Large intestine (tissue), 3 donors: ENCODE measurements at regions not wholly inside any gene's neighbourhood (a gene's known extent, or its start where the extent isn't known, plus 50 kb on each side); places are given as distances from the start of the nearest gene placed in this dataset.
"Not testable (repeated sequence)": the region's sequence is repeated elsewhere in the genome, so short reads cannot be mapped to it uniquely, and the experiment has no call there.

ENCODE experiments used
- DNase-seq, 2 donors: peaks; one replicate each; pipeline versions ENCODE4 v3.0.0 to v3.0.0-alpha.2; 2013
- H3K27ac ChIP-seq: one replicate; pipeline ENCODE4 v1.5.1; 2013; ENCODE audit warnings: low read length
- H3K27me3 ChIP-seq: 2 replicates; pipeline ENCODE4 v1.6.1; 2013; ENCODE audit warnings: low read length; ENCODE audit not compliant: control insufficient read depth, insufficient read depth
- H3K36me3 ChIP-seq: 2 replicates; pipeline ENCODE4 v1.6.1; 2013; ENCODE audit warnings: low read length; ENCODE audit not compliant: control insufficient read depth, insufficient read depth
- H3K4me1 ChIP-seq: one replicate; pipeline ENCODE4 v1.6.1; 2013; ENCODE audit warnings: low read length; ENCODE audit not compliant: control insufficient read depth, insufficient read depth
- H3K4me3 ChIP-seq: one replicate; pipeline ENCODE4 v1.5.1; 2013; ENCODE audit warnings: low read length
- H3K9me3 ChIP-seq: one replicate; pipeline ENCODE4 v1.6.1; 2013; ENCODE audit warnings: mild to moderate bottlenecking, low read depth, low read length, moderate library complexity; ENCODE audit not compliant: control insufficient read depth
- WGBS: methylation state at CpG from one replicate; pipeline ENCODE4 v1.1.5; 2013; ENCODE audit warnings: low lambda C conversion rate; ENCODE audit not compliant: insufficient coverage; 5-methylcytosine and 5-hydroxymethylcytosine counted together

GRCh38 chr4:153873741-153874140, 84.9 kb upstream of the SFRP2 start:
- Histone ChIP-seq H3K27ac (no peak overlapping the region), H3K4me1 (no peaks in the 10 kb centered on the region), H3K9me3 (no peaks in the 10 kb centered on the region), H3K27me3 (no peaks in the 10 kb centered on the region), H3K36me3 (no peaks in the 10 kb centered on the region), H3K4me3 (no peak overlapping the region)
- no peak for DNase-seq
- no CpG with 5 or more reads among the region's 1 CpG for WGBS

- H3K4me3 ChIP-seq, DNase-seq, H3K9me3 ChIP-seq, H3K27me3 ChIP-seq, H3K4me1 ChIP-seq, H3K36me3 ChIP-seq, H3K27ac ChIP-seq: not testable (repeated sequence)
- no CpG with 5 or more reads among the region's 1 CpG for WGBS
Measured at GRCh38 chr4:153866766-153867165, 77.9 kb upstream of the SFRP2 start.

- Histone ChIP-seq H3K4me3 (no peak overlapping the region), H3K27ac (no peak overlapping the region), H3K36me3 (no peaks in the 10 kb centered on the region), H3K9me3 (no peaks in the 10 kb centered on the region), H3K27me3 (no peaks in the 10 kb centered on the region), H3K4me1 (no peaks in the 10 kb centered on the region)
- WGBS = 100% methylated on average over 1 of the region's 1 CpG
- DNase-seq = no peak
Measured at GRCh38 chr4:153852501-153852900, 63.6 kb upstream of the SFRP2 start.

GRCh38 chr4:153850533-153851280, 61.8 kb upstream of the SFRP2 start:
- no peak overlapping the region for H3K27ac ChIP-seq
- no peaks in the 10 kb centered on the region for H3K9me3 ChIP-seq
- no peaks in the 10 kb centered on the region for H3K36me3 ChIP-seq
- no peak overlapping the region for H3K4me3 ChIP-seq
- H3K27me3 ChIP-seq = no peaks in the 10 kb centered on the region
- no CpG with 5 or more reads among the region's 2 CpGs for WGBS
- no peak for DNase-seq
- no peaks in the 10 kb centered on the region for H3K4me1 ChIP-seq

GRCh38 chr4:153844144-153844543, 55.3 kb upstream of the SFRP2 start:
- no CpG with 5 or more reads among the region's 3 CpGs for WGBS
- no peak for DNase-seq
- H3K4me1 ChIP-seq = no peaks in the 10 kb centered on the region
- H3K9me3 ChIP-seq = no peaks in the 10 kb centered on the region
- H3K27me3 ChIP-seq = no peaks in the 10 kb centered on the region
- H3K27ac ChIP-seq = no peak overlapping the region
- no peaks in the 10 kb centered on the region for H3K36me3 ChIP-seq
- no peak overlapping the region for H3K4me3 ChIP-seq
